ENCODE measurements at regions not wholly inside any gene's neighbourhood (a gene's known extent, or its start where the extent isn't known, plus 50 kb on each side); places are given as distances from the start of the nearest gene placed in this dataset.

GRCh38 chr12:11960646-11961045 lies 110.1 kb upstream of the BCL2L14 start:
- no peaks in the 10 kb centered on the region for H3K9me2 ChIP-seq (replicated peaks; ENCODE audit: insufficient read depth, low read length)
- H3K79me2 ChIP-seq (ENCODE audit: low read length) = no peaks in the 10 kb centered on the region
- H3K9ac ChIP-seq (ENCODE audit: low read length) = no peak overlapping the region
- H2AFZ ChIP-seq (ENCODE audit: low read length) = no peak overlapping the region
- H4K20me1 ChIP-seq (ENCODE audit: insufficient read depth, low read depth, low read length) = no peaks in the 10 kb centered on the region
- H3K4me3 ChIP-seq (ENCODE audit: low read length) = no peak overlapping the region
- no peaks in the 10 kb centered on the region for H3K9me3 ChIP-seq (ENCODE audit: low read length)
- H3K36me3 ChIP-seq (ENCODE audit: insufficient read depth, low read length) = no peaks in the 10 kb centered on the region
- no peak overlapping the region for H3K27ac ChIP-seq (ENCODE audit: low read length)
- DNase-seq = no peak
- H3K4me1 ChIP-seq (ENCODE audit: low read length) = no peaks in the 10 kb centered on the region
- H3K27me3 ChIP-seq (ENCODE audit: low read length) = no peaks in the 10 kb centered on the region
- no peak overlapping the region for H3K4me2 ChIP-seq (ENCODE audit: low read depth, low read length, poor library complexity, severe bottlenecking)

- no peaks in the 10 kb centered on the region for H3K4me1 ChIP-seq (ENCODE audit: low read length)
- no peak overlapping the region for H3K4me3 ChIP-seq (ENCODE audit: low read length)
- H3K27ac ChIP-seq (ENCODE audit: low read length) = no peak overlapping the region
- no peaks in the 10 kb centered on the region for H3K36me3 ChIP-seq (ENCODE audit: insufficient read depth, low read length)
- DNase-seq = no peak
- no peaks in the 10 kb centered on the region for H3K9me2 ChIP-seq (replicated peaks; ENCODE audit: insufficient read depth, low read length)
- H3K4me2 ChIP-seq (ENCODE audit: low read depth, low read length, poor library complexity, severe bottlenecking) = no peak overlapping the region
- no peak overlapping the region for H3K9ac ChIP-seq (ENCODE audit: low read length)
- H3K79me2 ChIP-seq (ENCODE audit: low read length) = no peaks in the 10 kb centered on the region
- H2AFZ ChIP-seq (ENCODE audit: low read length) = no peak overlapping the region
- no peaks in the 10 kb centered on the region for H3K9me3 ChIP-seq (ENCODE audit: low read length)
- no peaks in the 10 kb centered on the region for H4K20me1 ChIP-seq (ENCODE audit: insufficient read depth, low read depth, low read length)
- H3K27me3 ChIP-seq (ENCODE audit: low read length) = no peaks in the 10 kb centered on the region
Measured at GRCh38 chr12:11961686-11962085, 109.1 kb upstream of the BCL2L14 start.

GRCh38 chr12:11962860-11963259 lies 107.9 kb upstream of the BCL2L14 start:
- Histone ChIP-seq H3K4me3 (ENCODE audit: low read length) (no peak overlapping the region), H2AFZ (ENCODE audit: low read length) (no peak overlapping the region), H3K27me3 (ENCODE audit: low read length) (no peaks in the 10 kb centered on the region), H3K9me3 (ENCODE audit: low read length) (no peaks in the 10 kb centered on the region), H3K79me2 (ENCODE audit: low read length) (no peaks in the 10 kb centered on the region), H3K4me2 (ENCODE audit: low read depth, low read length, poor library complexity, severe bottlenecking) (no peak overlapping the region), H3K27ac (ENCODE audit: low read length) (no peak overlapping the region), H3K9ac (ENCODE audit: low read length) (no peak overlapping the region), H4K20me1 (ENCODE audit: insufficient read depth, low read depth, low read length) (no peaks in the 10 kb centered on the region), H3K4me1 (ENCODE audit: low read length) (no peaks in the 10 kb centered on the region), H3K36me3 (ENCODE audit: insufficient read depth, low read length) (no peaks in the 10 kb centered on the region), H3K9me2 (replicated peaks; ENCODE audit: insufficient read depth, low read length) (no peaks in the 10 kb centered on the region)
- DNase-seq = no peak

GRCh38 chr12:11963841-11964471 lies 106.8 kb upstream of the BCL2L14 start:
- H4K20me1 ChIP-seq (ENCODE audit: insufficient read depth, low read depth, low read length) = no peaks in the 10 kb centered on the region
- H3K36me3 ChIP-seq (ENCODE audit: insufficient read depth, low read length) = no peaks in the 10 kb centered on the region
- H3K27me3 ChIP-seq (ENCODE audit: low read length) = no peaks in the 10 kb centered on the region
- no peaks in the 10 kb centered on the region for H3K9me2 ChIP-seq (replicated peaks; ENCODE audit: insufficient read depth, low read length)
- H3K9ac ChIP-seq (ENCODE audit: low read length) = no peak overlapping the region
- no peak overlapping the region for H3K4me3 ChIP-seq (ENCODE audit: low read length)
- H3K27ac ChIP-seq (ENCODE audit: low read length) = no peak overlapping the region
- no peak overlapping the region for H3K4me2 ChIP-seq (ENCODE audit: low read depth, low read length, poor library complexity, severe bottlenecking)
- H3K4me1 ChIP-seq (ENCODE audit: low read length) = no peaks in the 10 kb centered on the region
- H2AFZ ChIP-seq (ENCODE audit: low read length) = no peak overlapping the region
- no peaks in the 10 kb centered on the region for H3K79me2 ChIP-seq (ENCODE audit: low read length)
- no peaks in the 10 kb centered on the region for H3K9me3 ChIP-seq (ENCODE audit: low read length)
- no peak for DNase-seq

GRCh38 chr12:11965258-11965910 lies 105.4 kb upstream of the BCL2L14 start:
- no peaks in the 10 kb centered on the region for H3K4me1 ChIP-seq (ENCODE audit: low read length)
- H3K4me3 ChIP-seq (ENCODE audit: low read length) = no peak overlapping the region
- no peak overlapping the region for H3K27ac ChIP-seq (ENCODE audit: low read length)
- DNase-seq = no peak
- no peaks in the 10 kb centered on the region for H3K79me2 ChIP-seq (ENCODE audit: low read length)
- no peaks in the 10 kb centered on the region for H3K9me3 ChIP-seq (ENCODE audit: low read length)
- no peaks in the 10 kb centered on the region for H3K9me2 ChIP-seq (replicated peaks; ENCODE audit: insufficient read depth, low read length)
- H3K36me3 ChIP-seq (ENCODE audit: insufficient read depth, low read length) = no peaks in the 10 kb centered on the region
- H4K20me1 ChIP-seq (ENCODE audit: insufficient read depth, low read depth, low read length) = no peaks in the 10 kb centered on the region
- H2AFZ ChIP-seq (ENCODE audit: low read length) = no peak overlapping the region
- no peak overlapping the region for H3K9ac ChIP-seq (ENCODE audit: low read length)
- H3K27me3 ChIP-seq (ENCODE audit: low read length) = no peaks in the 10 kb centered on the region
- no peak overlapping the region for H3K4me2 ChIP-seq (ENCODE audit: low read depth, low read length, poor library complexity, severe bottlenecking)

GRCh38 chr12:11967376-11968047 lies 103.2 kb upstream of the BCL2L14 start:
- Histone ChIP-seq H3K9me3 (ENCODE audit: low read length) (no peaks in the 10 kb centered on the region), H3K9me2 (replicated peaks; ENCODE audit: insufficient read depth, low read length) (no peaks in the 10 kb centered on the region), H3K4me2 (ENCODE audit: low read depth, low read length, poor library complexity, severe bottlenecking) (no peak overlapping the region), H3K79me2 (ENCODE audit: low read length) (no peaks in the 10 kb centered on the region), H3K9ac (ENCODE audit: low read length) (no peak overlapping the region), H3K27me3 (ENCODE audit: low read length) (no peaks in the 10 kb centered on the region), H3K4me1 (ENCODE audit: low read length) (no peaks in the 10 kb centered on the region), H3K27ac (ENCODE audit: low read length) (no peak overlapping the region), H3K4me3 (ENCODE audit: low read length) (no peak overlapping the region), H2AFZ (ENCODE audit: low read length) (no peak overlapping the region), H3K36me3 (ENCODE audit: insufficient read depth, low read length) (no peaks in the 10 kb centered on the region), H4K20me1 (ENCODE audit: insufficient read depth, low read depth, low read length) (no peaks in the 10 kb centered on the region)
- DNase-seq = no peak

- H3K9me3 ChIP-seq (ENCODE audit: low read length) = no peaks in the 10 kb centered on the region
- H3K79me2 ChIP-seq (ENCODE audit: low read length) = no peaks in the 10 kb centered on the region
- no peaks in the 10 kb centered on the region for H3K36me3 ChIP-seq (ENCODE audit: insufficient read depth, low read length)
- no peak overlapping the region for H3K4me3 ChIP-seq (ENCODE audit: low read length)
- no peak overlapping the region for H3K9ac ChIP-seq (ENCODE audit: low read length)
- H3K9me2 ChIP-seq (replicated peaks; ENCODE audit: insufficient read depth, low read length) = no peaks in the 10 kb centered on the region
- no peak for DNase-seq
- no peak overlapping the region for H2AFZ ChIP-seq (ENCODE audit: low read length)
- H4K20me1 ChIP-seq (ENCODE audit: insufficient read depth, low read depth, low read length) = no peaks in the 10 kb centered on the region
- H3K4me1 ChIP-seq (ENCODE audit: low read length) = no peaks in the 10 kb centered on the region
- H3K27ac ChIP-seq (ENCODE audit: low read length) = no peak overlapping the region
- H3K4me2 ChIP-seq (ENCODE audit: low read depth, low read length, poor library complexity, severe bottlenecking) = no peak overlapping the region
- H3K27me3 ChIP-seq (ENCODE audit: low read length) = no peaks in the 10 kb centered on the region
Measured at GRCh38 chr12:11968048-11968383, 102.7 kb upstream of the BCL2L14 start.

- H3K79me2 ChIP-seq (ENCODE audit: low read length) = no peaks in the 10 kb centered on the region
- no peaks in the 10 kb centered on the region for H3K36me3 ChIP-seq (ENCODE audit: insufficient read depth, low read length)
- no peak overlapping the region for H2AFZ ChIP-seq (ENCODE audit: low read length)
- H3K4me2 ChIP-seq (ENCODE audit: low read depth, low read length, poor library complexity, severe bottlenecking) = no peak overlapping the region
- no peaks in the 10 kb centered on the region for H3K27me3 ChIP-seq (ENCODE audit: low read length)
- H3K4me3 ChIP-seq (ENCODE audit: low read length) = no peak overlapping the region
- H3K9me3 ChIP-seq (ENCODE audit: low read length) = no peaks in the 10 kb centered on the region
- H4K20me1 ChIP-seq (ENCODE audit: insufficient read depth, low read depth, low read length) = no peaks in the 10 kb centered on the region
- H3K4me1 ChIP-seq (ENCODE audit: low read length) = no peaks in the 10 kb centered on the region
- H3K9ac ChIP-seq (ENCODE audit: low read length) = no peak overlapping the region
- H3K27ac ChIP-seq (ENCODE audit: low read length) = no peak overlapping the region
- no peaks in the 10 kb centered on the region for H3K9me2 ChIP-seq (replicated peaks; ENCODE audit: insufficient read depth, low read length)
- DNase-seq = no peak
Measured at GRCh38 chr12:11968516-11968915, 102.2 kb upstream of the BCL2L14 start.

Data from Karpas-422 (cell line).